ENCODE measurements at regions not wholly inside any gene's neighbourhood (a gene's known extent, or its start where the extent isn't known, plus 50 kb on each side); places are given as distances from the start of the nearest gene placed in this dataset.
"Not testable (repeated sequence)": the region's sequence is repeated elsewhere in the genome, so short reads cannot be mapped to it uniquely, and the experiment has no call there.

GRCh38 chr6:15108383-15108715 is 137.5 kb upstream of the JARID2 start:
- Mint-ChIP-seq H3K36me3 (peaks cover 0 to 5% (median 3%) of the 10 kb centered on the region in 3 donors), H3K27me3 (peaks cover 0 to 7% (median 0%) of the 10 kb centered on the region in 5 donors), H3K27ac (peak overlapping the region in 1 of 10 donors; percentile 30), H3K9me3 (peaks cover 0 to 13% (median 6%) of the 10 kb centered on the region in 9 donors), H3K4me1 (peaks cover 2 to 12% (median 3%) of the 10 kb centered on the region in 4 donors), H3K4me3 (no peak overlapping the region)
- POLR2A ChIA-PET = no interaction called here
- ATAC-seq = no peak
- no peak for DNase-seq

DNA sequence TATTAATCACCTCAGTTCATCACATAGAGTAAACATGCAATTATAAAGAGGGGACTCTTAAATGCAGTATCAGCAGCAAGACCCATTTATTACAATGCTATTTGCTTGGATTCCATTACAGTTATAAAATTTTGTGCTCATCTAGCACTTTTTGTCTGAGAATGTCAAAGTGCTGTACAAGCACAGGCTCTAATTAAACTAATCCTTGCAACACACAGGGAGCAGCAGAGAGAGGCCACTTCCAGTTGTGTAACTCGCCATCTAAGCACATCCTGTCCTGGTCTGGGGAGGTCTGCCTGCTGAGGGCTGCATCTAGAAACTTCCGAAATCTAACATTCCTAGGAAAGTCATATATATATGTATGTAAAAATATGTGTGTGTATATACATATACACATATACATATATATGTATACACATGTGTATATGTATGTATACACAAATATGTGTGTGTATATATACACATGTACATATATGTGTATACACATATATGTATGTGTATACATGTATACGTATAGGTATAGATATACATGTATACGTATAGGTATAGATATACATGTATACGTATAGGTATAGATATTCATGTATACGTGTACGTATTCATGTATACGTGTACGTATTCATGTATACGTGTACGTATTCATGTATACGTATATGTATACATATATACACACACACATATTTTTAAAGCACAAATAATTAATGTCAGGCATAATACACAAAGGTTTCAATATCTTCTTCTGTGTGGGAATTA is 136.4 kb upstream of the JARID2 start:
- H3K27me3 Mint-ChIP-seq = peaks cover 0 to 7% (median 0%) of the 10 kb centered on the region in 5 donors
- peaks cover 0 to 5% (median 3%) of the 10 kb centered on the region in 3 donors for H3K36me3 Mint-ChIP-seq
- ATAC-seq = no peak
- POLR2A ChIA-PET = no interaction called here
- no peak for DNase-seq
- no peak overlapping the region for H3K4me3 Mint-ChIP-seq
- peaks cover 0 to 13% (median 6%) of the 10 kb centered on the region in 9 donors for H3K9me3 Mint-ChIP-seq
- H3K4me1 Mint-ChIP-seq = peaks cover 2 to 12% (median 3%) of the 10 kb centered on the region in 4 donors
- H3K27ac Mint-ChIP-seq = no peak overlapping the region

GRCh38 chr6:15110726-15111354 is 135.0 kb upstream of the JARID2 start:
- peaks cover 0 to 4% (median 0%) of the 10 kb centered on the region in 5 donors for H3K27me3 Mint-ChIP-seq
- peaks cover 0 to 3% (median under 1%) of the 10 kb centered on the region in 3 donors for H3K36me3 Mint-ChIP-seq
- POLR2A ChIA-PET = interaction anchor here (0.6 kb wide), 1 partner anchor 27 kb away, joined by 3 read pairs; no protein-coding TSS in a partner anchor
- peaks cover 0 to 9% (median 5%) of the 10 kb centered on the region in 9 donors for H3K9me3 Mint-ChIP-seq
- DNase-seq (no peak), ATAC-seq (no peak)
- peaks cover 2 to 12% (median 3%) of the 10 kb centered on the region in 4 donors for H3K4me1 Mint-ChIP-seq
- H3K27ac Mint-ChIP-seq = no peak overlapping the region
- H3K4me3 Mint-ChIP-seq = no peak overlapping the region

GRCh38 chr6:15111576-15111975 is 134.3 kb upstream of the JARID2 start:
- peak overlapping the region in 1 of 10 donors; percentile 77 for H3K27ac Mint-ChIP-seq

GRCh38 chr6:15113587-15113986 is 132.3 kb upstream of the JARID2 start:
- no peaks in the 10 kb centered on the region for H3K9me3 Mint-ChIP-seq
- POLR2A ChIA-PET = no interaction called here
- H3K27me3 Mint-ChIP-seq = peaks cover 0 to 4% (median 0%) of the 10 kb centered on the region in 5 donors
- peaks cover 2 to 6% (median 2%) of the 10 kb centered on the region in 4 donors for H3K4me1 Mint-ChIP-seq
- no peak for ATAC-seq
- DNase-seq = no peak
- no peak overlapping the region for H3K27ac Mint-ChIP-seq
- H3K4me3 Mint-ChIP-seq = no peak overlapping the region
- no peaks in the 10 kb centered on the region for H3K36me3 Mint-ChIP-seq

More at GRCh38 chr6:15111576-15111975, 134.3 kb upstream of the JARID2 start:
- DNase-seq, H3K4me3 Mint-ChIP-seq, H3K9me3 Mint-ChIP-seq, H3K27me3 Mint-ChIP-seq, POLR2A ChIA-PET, H3K36me3 Mint-ChIP-seq, ATAC-seq: not testable (repeated sequence)
- peaks cover 2 to 12% (median 3%) of the 10 kb centered on the region in 4 donors for H3K4me1 Mint-ChIP-seq

DNA sequence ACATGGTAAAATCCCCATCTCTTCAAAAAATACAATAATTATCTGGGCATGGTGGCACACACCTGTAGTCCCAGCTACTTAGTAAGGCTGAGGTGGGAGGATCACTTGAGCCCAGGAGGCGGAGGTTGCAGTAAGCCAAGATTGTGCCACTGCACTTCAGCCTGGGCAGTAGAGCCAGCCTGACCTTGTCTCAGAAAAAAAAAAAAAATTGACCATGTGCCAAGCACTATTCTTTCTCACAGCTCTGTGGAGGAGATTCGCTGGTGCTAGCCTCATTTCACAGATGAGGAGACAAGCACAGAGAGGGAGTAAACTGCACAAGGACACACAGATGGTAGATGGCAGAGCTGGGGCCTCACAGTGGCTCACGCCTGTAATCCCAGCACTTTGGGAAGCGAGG is 131.8 kb upstream of the JARID2 start:
- ATAC-seq (no peak), DNase-seq (no peak)
- Mint-ChIP-seq H3K4me1 (peaks cover 0 to 6% (median 2%) of the 10 kb centered on the region in 4 donors), H3K4me3 (no peak overlapping the region), H3K27ac (no peak overlapping the region), H3K27me3 (peaks cover 0 to under 1% (median 0%) of the 10 kb centered on the region in 5 donors), H3K9me3 (no peaks in the 10 kb centered on the region), H3K36me3 (no peaks in the 10 kb centered on the region)
- POLR2A ChIA-PET = no interaction called here

GRCh38 chr6:15116889-15117288 is 129.0 kb upstream of the JARID2 start:
- no peaks in the 10 kb centered on the region for H3K9me3 Mint-ChIP-seq
- DNase-seq (no peak), ATAC-seq (no peak)
- no peak overlapping the region for H3K4me3 Mint-ChIP-seq
- no peaks in the 10 kb centered on the region for H3K36me3 Mint-ChIP-seq
- POLR2A ChIA-PET = no interaction called here
- H3K27me3 Mint-ChIP-seq = no peaks in the 10 kb centered on the region
- H3K27ac Mint-ChIP-seq = no peak overlapping the region
- peaks cover 0 to 3% (median 0%) of the 10 kb centered on the region in 4 donors for H3K4me1 Mint-ChIP-seq

GRCh38 chr6:15121443-15121842 is 124.4 kb upstream of the JARID2 start:
- no peak for ATAC-seq
- Mint-ChIP-seq H3K27ac (no peak overlapping the region), H3K9me3 (no peaks in the 10 kb centered on the region), H3K4me1 (peaks cover 0 to 3% (median under 1%) of the 10 kb centered on the region in 4 donors), H3K36me3 (no peaks in the 10 kb centered on the region), H3K4me3 (no peak overlapping the region), H3K27me3 (peaks cover 0 to 1% (median 0%) of the 10 kb centered on the region in 5 donors)
- POLR2A ChIA-PET = no interaction called here
- DNase-seq = no peak

DNA sequence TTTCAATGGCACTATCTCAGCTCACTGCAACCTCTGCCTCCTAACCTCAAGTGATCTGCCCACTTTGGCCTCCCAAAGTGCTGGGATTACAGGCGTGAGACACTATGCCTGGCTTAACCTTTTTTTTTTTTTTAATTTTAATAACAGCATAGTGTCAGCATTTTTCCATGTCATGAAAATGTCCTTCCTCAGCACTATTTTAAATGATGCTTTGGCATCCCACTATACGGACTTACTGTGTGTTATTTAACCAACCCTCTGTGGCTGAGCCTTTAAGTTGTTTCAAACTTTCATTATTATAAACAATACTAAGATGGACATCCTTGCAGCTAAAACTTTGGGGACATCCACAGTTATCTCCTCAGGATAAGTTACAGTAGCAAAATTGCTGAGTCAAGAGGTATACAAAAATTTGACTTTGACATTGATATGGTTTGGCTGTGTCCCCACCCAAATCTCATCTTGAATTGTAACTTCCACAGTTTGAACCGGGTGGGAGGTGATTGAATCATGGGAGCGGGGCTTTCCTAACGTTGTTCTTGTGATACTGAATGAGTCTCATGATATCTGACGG is 123.8 kb upstream of the JARID2 start:
- no peak overlapping the region for H3K27ac Mint-ChIP-seq
- H3K36me3 Mint-ChIP-seq = no peaks in the 10 kb centered on the region
- H3K9me3 Mint-ChIP-seq = no peaks in the 10 kb centered on the region
- H3K4me1 Mint-ChIP-seq = peaks cover 0 to 3% (median under 1%) of the 10 kb centered on the region in 4 donors
- no peak for ATAC-seq
- POLR2A ChIA-PET = no interaction called here
- peaks cover 0 to 4% (median 0%) of the 10 kb centered on the region in 5 donors for H3K27me3 Mint-ChIP-seq
- no peak for DNase-seq
- H3K4me3 Mint-ChIP-seq = no peak overlapping the region

DNA sequence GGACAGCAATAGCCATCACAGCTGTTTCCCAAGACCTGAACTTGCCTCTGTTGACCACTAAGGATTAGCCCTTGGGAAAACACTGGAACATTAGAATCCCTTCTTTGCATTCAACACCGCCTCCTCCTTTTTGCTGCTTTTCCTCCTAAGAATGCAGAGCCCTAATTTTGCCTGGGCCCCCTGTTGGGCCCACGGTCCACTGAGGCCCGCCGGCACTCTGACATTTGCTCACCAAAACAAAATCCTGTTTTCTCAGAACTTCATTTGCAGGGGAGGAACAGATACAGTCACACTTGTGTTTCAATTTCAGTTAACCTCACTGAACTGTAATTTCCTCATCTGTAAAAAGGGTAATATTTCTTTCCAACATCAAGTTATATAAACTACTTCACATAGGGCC is 116.0 kb upstream of the JARID2 start:
- ATAC-seq = no peak
- Mint-ChIP-seq H3K9me3 (no peaks in the 10 kb centered on the region), H3K36me3 (no peaks in the 10 kb centered on the region), H3K27ac (no peak overlapping the region), H3K27me3 (peaks cover 0 to 4% (median 0%) of the 10 kb centered on the region in 5 donors), H3K4me1 (peaks cover 0 to 6% (median under 1%) of the 10 kb centered on the region in 4 donors), H3K4me3 (no peak overlapping the region)
- POLR2A ChIA-PET = no interaction called here
- DNase-seq = no peak

DNA sequence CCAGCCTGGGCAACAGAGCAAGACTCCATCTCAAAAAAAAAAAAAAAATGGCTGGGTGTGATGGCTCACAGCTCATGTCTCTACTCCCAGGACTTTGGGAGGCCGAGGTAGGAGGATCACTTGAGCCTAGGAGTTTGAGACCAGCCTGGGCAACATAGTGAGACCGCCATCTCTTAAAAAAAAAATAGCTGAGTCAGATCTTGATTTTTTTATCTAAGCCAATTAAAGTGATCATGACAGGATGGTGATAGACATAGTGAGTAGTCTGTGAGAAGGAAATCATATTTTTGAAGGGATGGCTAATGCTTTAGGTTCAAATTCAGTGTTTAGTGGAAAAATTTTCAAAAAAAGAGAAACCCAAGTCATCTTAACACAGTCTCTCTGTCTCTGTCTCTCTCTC is 114.6 kb upstream of the JARID2 start:
- Mint-ChIP-seq H3K9me3 (no peaks in the 10 kb centered on the region), H3K27ac (no peak overlapping the region)
- no peak for ATAC-seq

GRCh38 chr6:15131651-15132061 is 114.2 kb upstream of the JARID2 start:
- no peak overlapping the region for H3K4me3 Mint-ChIP-seq
- POLR2A ChIA-PET = no interaction called here
- H3K9me3 Mint-ChIP-seq = no peaks in the 10 kb centered on the region
- H3K27me3 Mint-ChIP-seq = peaks cover 0 to under 1% (median 0%) of the 10 kb centered on the region in 5 donors
- H3K27ac Mint-ChIP-seq = no peak overlapping the region
- peaks cover 0 to 6% (median 0%) of the 10 kb centered on the region in 4 donors for H3K4me1 Mint-ChIP-seq
- H3K36me3 Mint-ChIP-seq = no peaks in the 10 kb centered on the region
- ATAC-seq (no peak), DNase-seq (no peak)

More for the DNA sequence above, 114.6 kb upstream of the JARID2 start:
- H3K4me1 Mint-ChIP-seq = peaks cover 0 to 6% (median 0%) of the 10 kb centered on the region in 4 donors
- no peak overlapping the region for H3K4me3 Mint-ChIP-seq
- POLR2A ChIA-PET = no interaction called here
- peaks cover 0 to 4% (median 0%) of the 10 kb centered on the region in 5 donors for H3K27me3 Mint-ChIP-seq
- H3K36me3 Mint-ChIP-seq = no peaks in the 10 kb centered on the region
- no peak for DNase-seq

DNA sequence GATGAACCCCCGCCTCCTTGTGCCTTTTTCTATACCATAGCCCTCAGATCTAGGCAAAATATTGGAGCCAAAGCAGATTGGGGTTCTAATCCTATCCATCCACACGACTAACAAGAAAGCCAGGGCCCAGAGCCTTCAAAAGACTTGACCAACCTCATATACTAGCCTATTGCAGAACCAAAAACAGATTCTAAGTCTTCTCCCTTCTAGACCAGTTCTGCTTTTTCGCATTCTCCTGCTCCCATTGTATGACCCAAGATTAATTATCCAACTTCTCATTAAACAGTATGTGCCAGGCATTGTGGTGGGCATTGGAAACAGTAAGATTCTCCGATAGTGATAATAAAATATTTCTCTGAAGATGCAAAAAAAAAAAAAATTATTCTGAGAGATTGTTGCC is 113.7 kb upstream of the JARID2 start:
- Mint-ChIP-seq H3K4me3 (no peak overlapping the region), H3K36me3 (no peaks in the 10 kb centered on the region), H3K27ac (no peak overlapping the region), H3K9me3 (no peaks in the 10 kb centered on the region), H3K27me3 (no peaks in the 10 kb centered on the region), H3K4me1 (peaks cover 0 to 6% (median 0%) of the 10 kb centered on the region in 4 donors)
- POLR2A ChIA-PET = no interaction called here
- DNase-seq = no peak
- ATAC-seq = no peak

Data from naive thymus-derived CD8-positive, alpha-beta T cell (primary cell).